Skeletal muscle satellite cell (primary cell): ENCODE measurements at regions not wholly inside any gene's neighbourhood (a gene's known extent, or its start where the extent isn't known, plus 50 kb on each side); places are given as distances from the start of the nearest gene placed in this dataset.

Experiments used
- H3K27me3 ChIP-seq: 2 replicates; pipeline ENCODE4 v1.7.0; 2013; ENCODE audit warnings: low read length; ENCODE audit not compliant: control insufficient read depth, insufficient read depth
- H3K36me3 ChIP-seq: 2 replicates; pipeline ENCODE4 v1.7.0; 2013; ENCODE audit warnings: mild to moderate bottlenecking, control low read depth, low read length; ENCODE audit not compliant: insufficient read depth
- H3K4me1 ChIP-seq: 2 replicates; pipeline ENCODE4 v1.7.0; 2013; ENCODE audit warnings: low read length; ENCODE audit not compliant: control insufficient read depth, insufficient read depth
- H3K4me2 ChIP-seq: 2 replicates; pipeline ENCODE4 v1.7.0; 2013; ENCODE audit warnings: mild to moderate bottlenecking, low read length
- H3K4me3 ChIP-seq: 2 replicates; pipeline ENCODE4 v1.7.0; 2013; ENCODE audit warnings: low read length
- H3K9ac ChIP-seq: 2 replicates; pipeline ENCODE4 v1.7.0; 2013; ENCODE audit warnings: mild to moderate bottlenecking, low read depth, low read length, moderate library complexity
- H3K9me3 ChIP-seq: replicated peaks from 2 replicates; pipeline ENCODE4 v1.7.0; 2013; ENCODE audit warnings: mild to moderate bottlenecking, control low read depth, low read length

- H3K4me3 ChIP-seq, result no peak overlapping the region
- no peak overlapping the region for H3K4me2 ChIP-seq
- H3K9ac ChIP-seq, result no peak overlapping the region
- H3K9me3 ChIP-seq, result no peaks in the 10 kb centered on the region
- no peaks in the 10 kb centered on the region for H3K27me3 ChIP-seq
- H3K36me3 ChIP-seq, result no peaks in the 10 kb centered on the region
- no peaks in the 10 kb centered on the region for H3K4me1 ChIP-seq
These were observed 126.9 kb downstream of the FAM181B start for GRCh38 chr11:82606738-82607137.

DNA sequence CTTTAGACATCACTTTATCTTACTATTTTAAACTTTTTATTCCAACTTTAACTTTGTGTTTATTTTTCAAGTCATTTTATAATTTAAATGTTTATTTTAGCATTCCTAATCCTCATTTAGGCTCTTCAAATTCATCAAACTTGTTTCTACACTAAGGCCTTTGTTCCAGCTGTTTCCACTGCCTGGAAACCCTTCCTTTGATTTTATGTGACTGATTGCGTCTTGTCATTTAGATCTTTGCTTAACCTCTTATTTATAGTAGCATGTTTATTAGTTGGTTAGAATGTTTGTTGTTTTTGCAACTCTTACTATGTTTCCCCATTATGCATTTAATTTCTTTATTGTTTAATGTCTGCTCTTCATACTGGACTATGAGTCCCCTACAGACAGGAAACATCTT is 132.0 kb downstream of the FAM181B start:
- H3K4me1 ChIP-seq, result no peaks in the 10 kb centered on the region
- no peak overlapping the region for H3K9ac ChIP-seq
- H3K4me3 ChIP-seq, result no peak overlapping the region
- no peaks in the 10 kb centered on the region for H3K36me3 ChIP-seq
- H3K9me3 ChIP-seq, result no peaks in the 10 kb centered on the region
- no peaks in the 10 kb centered on the region for H3K27me3 ChIP-seq
- H3K4me2 ChIP-seq, result no peak overlapping the region

DNA sequence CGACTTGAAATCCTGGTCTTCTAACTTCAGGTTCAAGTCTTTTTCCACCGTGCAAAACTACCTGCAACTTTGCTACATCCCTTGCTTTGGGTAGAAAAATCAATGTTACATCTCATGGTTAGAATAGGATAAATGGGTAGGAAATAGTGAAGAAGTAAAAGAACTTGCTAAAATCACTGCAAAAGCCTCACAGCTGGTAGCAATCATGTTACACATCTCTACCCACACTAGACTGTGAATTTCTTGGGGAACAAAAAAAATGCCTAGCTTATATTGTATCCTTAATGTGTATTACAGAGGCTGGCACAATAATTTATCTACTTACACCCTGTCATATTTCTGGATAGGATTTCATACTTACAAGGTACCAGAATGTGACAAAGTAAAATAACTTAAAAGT is 133.8 kb downstream of the FAM181B start:
- Histone ChIP-seq H3K36me3 (no peaks in the 10 kb centered on the region), H3K4me3 (no peak overlapping the region), H3K4me1 (no peaks in the 10 kb centered on the region), H3K9me3 (no peaks in the 10 kb centered on the region), H3K9ac (no peak overlapping the region), H3K27me3 (no peaks in the 10 kb centered on the region), H3K4me2 (no peak overlapping the region)

DNA sequence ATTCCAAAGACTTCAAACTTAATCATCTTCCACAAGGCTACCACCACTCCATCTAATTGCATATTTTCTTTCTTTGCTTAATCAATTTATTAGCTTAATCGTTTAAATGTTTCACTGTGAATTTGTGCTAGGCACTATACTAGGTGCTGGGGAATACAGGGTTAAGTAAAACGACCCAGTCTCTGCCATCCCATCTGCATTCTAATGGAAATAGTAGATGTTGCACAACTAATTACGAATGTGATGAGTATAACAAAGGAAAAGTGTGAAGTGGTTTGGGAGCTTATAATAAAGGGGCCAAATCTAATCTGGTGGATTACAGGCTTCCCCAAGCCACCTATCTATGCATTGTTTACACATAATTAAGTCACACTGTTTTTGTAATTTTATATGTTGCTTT is 147.1 kb downstream of the FAM181B start:
- no peak overlapping the region for H3K4me3 ChIP-seq
- no peaks in the 10 kb centered on the region for H3K27me3 ChIP-seq
- H3K4me2 ChIP-seq, result no peak overlapping the region
- no peaks in the 10 kb centered on the region for H3K36me3 ChIP-seq
- H3K4me1 ChIP-seq, result no peaks in the 10 kb centered on the region
- H3K9me3 ChIP-seq, result no peaks in the 10 kb centered on the region
- no peak overlapping the region for H3K9ac ChIP-seq

DNA sequence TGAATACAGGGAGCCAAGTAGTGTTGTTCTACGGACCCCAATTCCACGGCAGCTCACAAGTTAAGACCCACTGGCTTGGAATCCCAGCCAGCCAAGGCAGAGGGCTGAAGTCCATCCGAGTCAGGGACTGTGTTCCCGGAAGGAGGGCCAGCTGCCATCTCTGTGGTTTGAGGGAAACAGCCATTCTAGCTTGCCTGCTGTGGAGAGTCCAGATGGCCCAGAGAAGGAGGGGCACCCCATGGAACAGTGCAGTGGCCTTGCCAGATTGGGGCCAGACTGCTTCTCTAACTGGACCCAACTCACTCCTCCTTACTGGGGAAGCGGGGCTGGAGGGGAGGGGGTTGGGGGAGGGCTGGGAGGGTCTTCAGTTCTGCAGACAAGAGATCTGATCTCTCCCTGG is 156.4 kb downstream of the FAM181B start:
- no peaks in the 10 kb centered on the region for H3K4me1 ChIP-seq
- no peaks in the 10 kb centered on the region for H3K9me3 ChIP-seq
- H3K9ac ChIP-seq, result no peak overlapping the region
- H3K36me3 ChIP-seq, result no peaks in the 10 kb centered on the region
- H3K27me3 ChIP-seq, result no peaks in the 10 kb centered on the region
- H3K4me3 ChIP-seq, result no peak overlapping the region
- H3K4me2 ChIP-seq, result no peak overlapping the region

DNA sequence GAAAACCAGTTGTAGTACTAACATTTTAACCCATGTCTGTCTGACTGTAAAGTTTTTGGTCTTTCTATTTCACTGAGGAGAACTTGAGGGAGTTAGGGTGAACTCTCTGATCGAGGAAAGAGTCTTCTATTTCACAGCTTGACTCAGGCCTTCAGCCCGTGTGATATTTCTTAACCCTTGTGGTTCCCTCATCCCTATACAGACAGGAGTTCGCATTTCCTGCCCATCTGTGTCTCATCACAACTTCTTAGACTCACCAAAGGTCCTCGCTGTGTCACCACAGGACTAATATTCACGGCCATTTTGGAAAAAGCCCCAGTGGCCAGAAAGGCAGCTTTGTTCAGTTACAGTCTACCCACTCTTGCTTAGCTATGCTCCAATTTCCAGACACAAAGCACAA is 172.8 kb downstream of the FAM181B start:
- Histone ChIP-seq H3K4me2 (no peak overlapping the region), H3K9ac (no peak overlapping the region), H3K9me3 (no peaks in the 10 kb centered on the region), H3K4me3 (no peak overlapping the region), H3K4me1 (no peaks in the 10 kb centered on the region), H3K36me3 (no peaks in the 10 kb centered on the region), H3K27me3 (no peaks in the 10 kb centered on the region)

GRCh38 chr11:82559609-82560008 is 174.1 kb downstream of the FAM181B start:
- Histone ChIP-seq H3K4me2 (no peak overlapping the region), H3K27me3 (no peaks in the 10 kb centered on the region), H3K36me3 (no peaks in the 10 kb centered on the region), H3K4me3 (no peak overlapping the region), H3K9ac (no peak overlapping the region), H3K4me1 (no peaks in the 10 kb centered on the region), H3K9me3 (no peaks in the 10 kb centered on the region)

DNA sequence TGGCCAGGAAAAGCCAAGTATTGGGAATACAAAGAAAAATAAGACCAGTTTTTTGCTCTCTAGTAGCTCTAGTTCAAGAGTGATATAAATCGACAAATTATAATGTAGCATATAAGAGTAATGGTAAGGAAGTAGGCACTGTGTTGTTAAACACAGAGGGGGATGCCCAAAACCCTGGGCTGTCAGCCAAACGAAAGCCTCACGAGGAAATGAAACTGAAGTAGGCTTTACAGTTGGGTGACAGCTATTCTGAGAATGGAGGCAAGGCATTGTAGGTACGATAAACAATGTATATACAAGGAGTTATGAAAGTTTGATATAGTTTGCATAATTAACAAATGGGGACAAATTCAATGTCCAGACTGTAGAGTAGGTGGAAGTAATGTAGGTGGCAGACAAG is 176.4 kb downstream of the FAM181B start:
- H3K9ac ChIP-seq, result no peak overlapping the region
- no peak overlapping the region for H3K4me2 ChIP-seq
- no peaks in the 10 kb centered on the region for H3K4me1 ChIP-seq
- H3K27me3 ChIP-seq, result no peaks in the 10 kb centered on the region
- H3K9me3 ChIP-seq, result no peaks in the 10 kb centered on the region
- no peaks in the 10 kb centered on the region for H3K36me3 ChIP-seq
- no peak overlapping the region for H3K4me3 ChIP-seq

DNA sequence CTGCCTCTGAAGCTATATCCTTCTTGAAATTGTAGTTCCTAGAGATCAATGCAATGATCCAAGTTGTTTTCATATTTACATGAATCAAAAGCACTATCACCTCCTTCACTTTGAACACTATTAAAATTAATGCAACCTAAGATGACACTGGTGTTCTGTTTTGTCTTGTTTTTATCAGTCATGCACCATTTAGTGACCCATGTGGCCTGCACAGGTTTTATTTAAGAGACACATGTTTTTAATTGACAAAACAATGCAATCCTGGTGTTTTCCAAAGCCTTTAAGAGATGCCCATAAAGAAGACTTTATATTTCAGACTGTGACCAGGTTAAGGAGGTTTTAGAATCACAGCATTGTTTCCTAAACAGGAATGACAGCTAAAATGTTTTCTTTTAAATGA is 177.5 kb downstream of the FAM181B start:
- H3K4me1 ChIP-seq, result no peaks in the 10 kb centered on the region

DNA sequence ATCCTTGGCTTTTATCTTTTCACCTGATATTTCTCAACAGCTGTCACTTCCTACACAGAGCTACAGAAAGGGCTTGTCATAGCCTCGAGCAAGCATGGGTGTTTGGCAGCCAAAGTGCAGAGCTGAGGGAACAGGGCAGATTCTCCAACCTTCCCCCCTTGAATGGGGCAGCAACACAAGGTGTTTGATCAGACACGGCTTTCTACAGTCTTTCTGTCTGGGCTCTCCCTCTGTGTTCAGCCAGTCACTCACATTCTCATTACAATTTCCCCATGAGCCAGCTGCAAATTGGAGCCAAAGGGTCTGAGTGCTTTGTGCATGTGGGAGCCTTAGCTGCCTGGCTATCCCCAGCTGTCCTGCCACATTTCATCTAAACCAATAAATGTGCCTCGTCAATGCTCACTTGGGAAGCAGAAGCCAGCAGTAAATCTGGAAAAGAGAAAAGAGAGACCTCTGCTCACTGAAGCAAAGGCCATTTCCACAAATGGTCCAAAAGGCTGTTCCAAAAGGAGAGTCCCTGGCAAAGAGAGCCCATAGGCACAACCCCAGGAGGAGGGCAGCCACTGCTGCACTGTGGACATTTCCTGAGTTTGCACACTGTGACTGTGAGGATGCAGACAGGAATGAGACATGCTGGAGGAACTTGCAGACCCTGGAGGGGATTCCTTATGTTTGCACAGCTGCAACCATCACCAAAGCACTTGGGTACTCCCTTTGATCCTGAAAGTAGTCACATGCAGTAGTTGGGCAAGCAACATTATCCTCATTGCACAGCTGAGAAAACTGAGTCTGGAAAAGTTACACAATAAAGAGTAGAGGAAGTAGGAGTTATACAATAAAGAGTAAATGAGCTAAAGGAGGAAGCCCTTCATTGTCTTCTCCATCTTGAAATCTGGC is 186.8 kb downstream of the FAM181B start:
- Histone ChIP-seq H3K4me2 (no peak overlapping the region), H3K9me3 (no peaks in the 10 kb centered on the region), H3K27me3 (no peaks in the 10 kb centered on the region), H3K9ac (no peak overlapping the region), H3K4me3 (no peak overlapping the region), H3K4me1 (peaks cover 8% of the 10 kb centered on the region), H3K36me3 (no peaks in the 10 kb centered on the region)

More for the DNA sequence above, 177.5 kb downstream of the FAM181B start:
- Histone ChIP-seq H3K4me3 (no peak overlapping the region), H3K27me3 (no peaks in the 10 kb centered on the region), H3K9ac (no peak overlapping the region), H3K4me2 (no peak overlapping the region), H3K9me3 (no peaks in the 10 kb centered on the region), H3K36me3 (no peaks in the 10 kb centered on the region)

GRCh38 chr11:82539669-82540068 is 194.0 kb downstream of the FAM181B start:
- Histone ChIP-seq H3K9ac (no peak overlapping the region), H3K4me1 (no peaks in the 10 kb centered on the region), H3K4me3 (no peak overlapping the region), H3K36me3 (no peaks in the 10 kb centered on the region), H3K4me2 (no peak overlapping the region), H3K9me3 (no peaks in the 10 kb centered on the region), H3K27me3 (no peaks in the 10 kb centered on the region)

DNA sequence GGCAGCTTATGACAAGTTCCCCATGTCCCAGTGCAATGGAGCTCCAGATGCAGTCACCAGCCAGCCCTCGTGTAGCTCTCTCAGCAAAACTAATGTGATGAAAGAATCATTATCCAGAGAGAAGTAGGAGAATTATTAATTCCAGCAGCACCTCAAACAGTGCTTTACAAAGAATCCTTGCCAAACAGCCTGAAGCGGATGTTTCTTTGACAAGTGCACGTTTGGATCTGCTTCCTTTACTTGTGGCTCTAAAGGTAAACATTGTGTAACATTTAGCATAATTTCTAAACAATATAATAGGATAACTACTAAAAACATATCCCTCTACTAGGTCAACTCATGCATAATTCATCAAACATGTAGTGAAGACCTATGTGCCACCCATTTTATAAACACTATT is 197.0 kb downstream of the FAM181B start:
- Histone ChIP-seq H3K36me3 (no peaks in the 10 kb centered on the region), H3K4me3 (no peak overlapping the region), H3K27me3 (no peaks in the 10 kb centered on the region), H3K4me2 (no peak overlapping the region), H3K4me1 (no peaks in the 10 kb centered on the region), H3K9ac (no peak overlapping the region), H3K9me3 (no peaks in the 10 kb centered on the region)
